HG02938 (cell line): ENCODE measurements at regions not wholly inside any gene's neighbourhood (a gene's known extent, or its start where the extent isn't known, plus 50 kb on each side); places are given as distances from the start of the nearest gene placed in this dataset.

Experiments used
- ATAC-seq: cut with Tn5 transposase; IDR thresholded peaks from one replicate; pipeline ENCODE4 v1.9.1; 2021; ENCODE audit warnings: mild to moderate bottlenecking, moderate library complexity; ENCODE audit not compliant: unreplicated experiment

GRCh38 chr13:90984756-90985155, 362.7 kb upstream of the MIR17HG start:
- no peak for ATAC-seq

GRCh38 chr13:90995001-90995400, 352.5 kb upstream of the MIR17HG start:
- no peak for ATAC-seq

- no peak for ATAC-seq
Observed at GRCh38 chr13:90995614-90996013, 351.9 kb upstream of the MIR17HG start.

GRCh38 chr13:90997951-90998350, 349.5 kb upstream of the MIR17HG start:
- ATAC-seq = no peak

- ATAC-seq = no peak
Observed at GRCh38 chr13:90999401-90999800, 348.1 kb upstream of the MIR17HG start.

GRCh38 chr13:91001371-91001770, 346.1 kb upstream of the MIR17HG start:
- ATAC-seq = no peak

- ATAC-seq = no peak
Observed at GRCh38 chr13:91014696-91015095, 332.8 kb upstream of the MIR17HG start.

GRCh38 chr13:91017031-91017668, 330.3 kb upstream of the MIR17HG start:
- peak; percentile 96 for ATAC-seq

GRCh38 chr13:91017669-91018053, 329.8 kb upstream of the MIR17HG start:
- peak; percentile 25 for ATAC-seq

GRCh38 chr13:91020461-91021034, 326.9 kb upstream of the MIR17HG start:
- no peak for ATAC-seq

- no peak for ATAC-seq
Observed at GRCh38 chr13:91024157-91024792, 323.2 kb upstream of the MIR17HG start.

- ATAC-seq = no peak
Observed at GRCh38 chr13:91025442-91025841, 322.0 kb upstream of the MIR17HG start.

- no peak for ATAC-seq
Observed at GRCh38 chr13:91031508-91031907, 316.0 kb upstream of the MIR17HG start.

GRCh38 chr13:91032104-91032503, 315.4 kb upstream of the MIR17HG start:
- no peak for ATAC-seq

- ATAC-seq = no peak
Observed at GRCh38 chr13:91036886-91037285, 310.6 kb upstream of the MIR17HG start.

GRCh38 chr13:91042870-91043269, 304.6 kb upstream of the MIR17HG start:
- ATAC-seq = no peak

GRCh38 chr13:91045351-91046034, 302.0 kb upstream of the MIR17HG start:
- ATAC-seq = peak; percentile 52

- no peak for ATAC-seq
Observed at GRCh38 chr13:91046715-91047327, 300.7 kb upstream of the MIR17HG start.

GRCh38 chr13:91050970-91051369, 296.5 kb upstream of the MIR17HG start:
- ATAC-seq = no peak

- no peak for ATAC-seq
Observed at GRCh38 chr13:91052876-91053275, 294.6 kb upstream of the MIR17HG start.

GRCh38 chr13:91053318-91054065, 294.0 kb upstream of the MIR17HG start:
- ATAC-seq = no peak
